Peyer's patch (tissue), 4 donors: ENCODE measurements at regions not wholly inside any gene's neighbourhood (a gene's known extent, or its start where the extent isn't known, plus 50 kb on each side); places are given as distances from the start of the nearest gene placed in this dataset.

ENCODE experiments used
- DNase-seq, 3 donors: peaks; one replicate each; pipeline ENCODE4 v3.0.0-alpha.2; 2017 to 2019
- H3K27ac ChIP-seq, 4 donors: fragments of 200-600 bp; sonication (generic); one replicate each; pipeline ENCODE4 v1.5.1; 2016 to 2019
- H3K27me3 ChIP-seq, 2 donors: fragments of 200-600 bp; sonication (generic); one replicate each; pipeline ENCODE4 v1.5.1; 2019
- H3K36me3 ChIP-seq, 3 donors: fragments of 200-600 bp; sonication (generic); one replicate each; pipeline ENCODE4 v1.5.1; 2016 to 2019
- H3K4me1 ChIP-seq, 4 donors: fragments of 200-600 bp; sonication (generic); one replicate each; pipeline ENCODE4 v1.5.1; 2016 to 2019
- H3K4me3 ChIP-seq, 4 donors: fragments of 200-600 bp; sonication (generic); 1 replicate in 3 of 4; 2 replicates in 1 of 4; pipeline ENCODE4 v1.5.1; 2016 to 2019; ENCODE audit warnings: mild to moderate bottlenecking in 1 of 4
- H3K9me3 ChIP-seq, 4 donors: fragments of 200-600 bp; sonication (generic); one replicate each; pipeline ENCODE4 v1.5.1; 2016 to 2019; ENCODE audit warnings: mild to moderate bottlenecking in 1 of 4
- CTCF ChIP-seq, 6 experiments: fragments of 450-650 bp in 4 of 6; fragments of 200-600 bp in 2 of 6; sonication (generic) in 1 of 6; IDR thresholded peaks; one replicate each; pipeline ENCODE4 v1.5.1; 2017 to 2019; ENCODE audit warnings: antibody characterized with exemption in 6 of 6, mild to moderate bottlenecking in 3 of 6, moderate library complexity in 1 of 6
- POLR2A ChIP-seq, 2 donors: fragments of 450-650 bp; IDR thresholded peaks; one replicate each; pipeline ENCODE4 v1.5.1; 2017; ENCODE audit warnings: antibody characterized with exemption in 2 of 2, mild to moderate bottlenecking in 2 of 2, moderate library complexity in 2 of 2

- DNase-seq: no peak
- Histone ChIP-seq H3K4me1 (no peaks in the 10 kb centered on the region), H3K27ac (no peak overlapping the region), H3K9me3 (no peaks in the 10 kb centered on the region), H3K4me3 (no peak overlapping the region), H3K36me3 (no peaks in the 10 kb centered on the region), H3K27me3 (no peaks in the 10 kb centered on the region)
- no peak for TF ChIP-seq POLR2A (IDR thresholded peaks at IDR 0.05)
- no peak for TF ChIP-seq CTCF (IDR thresholded peaks at IDR 0.05)
These were observed 366.2 kb downstream of the DUSP6 start for GRCh38 chr12:88986056-88986455.

DNA sequence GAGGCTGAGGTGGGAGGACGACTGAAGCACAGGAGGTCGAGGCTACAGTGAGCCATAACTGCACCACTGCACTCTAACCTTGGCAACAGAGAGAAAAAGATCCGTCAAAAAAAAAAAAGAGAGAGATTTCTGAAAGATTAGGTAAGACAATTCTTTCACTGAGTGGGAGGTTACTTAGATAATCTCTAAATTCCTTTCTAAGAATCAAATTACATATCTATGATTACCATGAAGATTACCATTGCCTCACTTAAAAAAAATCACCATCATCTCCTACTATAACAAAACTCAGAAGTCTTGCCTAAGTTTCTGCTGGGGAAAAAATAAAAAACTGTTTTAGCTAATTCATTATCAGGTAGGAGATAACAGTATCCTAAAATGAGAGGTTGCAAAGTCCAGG is 366.7 kb downstream of the DUSP6 start:
- Histone ChIP-seq H3K27ac (no peak overlapping the region), H3K9me3 (no peaks in the 10 kb centered on the region), H3K36me3 (no peaks in the 10 kb centered on the region), H3K4me1 (no peaks in the 10 kb centered on the region), H3K4me3 (no peak overlapping the region), H3K27me3 (no peaks in the 10 kb centered on the region)
- no peak for DNase-seq
- TF ChIP-seq POLR2A (IDR thresholded peaks at IDR 0.05): no peak
- TF ChIP-seq CTCF (IDR thresholded peaks at IDR 0.05): no peak

- H3K4me3 ChIP-seq: no peak overlapping the region
- no peaks in the 10 kb centered on the region for H3K27me3 ChIP-seq
- H3K27ac ChIP-seq: no peak overlapping the region
- no peaks in the 10 kb centered on the region for H3K36me3 ChIP-seq
- TF ChIP-seq POLR2A (IDR thresholded peaks at IDR 0.05): no peak
- no peak for TF ChIP-seq CTCF (IDR thresholded peaks at IDR 0.05)
- DNase-seq: no peak
- H3K4me1 ChIP-seq: no peaks in the 10 kb centered on the region
- H3K9me3 ChIP-seq: no peaks in the 10 kb centered on the region
These were observed 367.3 kb downstream of the DUSP6 start for GRCh38 chr12:88985011-88985410.

GRCh38 chr12:88982694-88983093 is 369.6 kb downstream of the DUSP6 start:
- Histone ChIP-seq H3K27ac (no peak overlapping the region), H3K36me3 (no peaks in the 10 kb centered on the region), H3K27me3 (no peaks in the 10 kb centered on the region), H3K4me3 (no peak overlapping the region), H3K4me1 (no peaks in the 10 kb centered on the region), H3K9me3 (no peaks in the 10 kb centered on the region)
- TF ChIP-seq CTCF (IDR thresholded peaks at IDR 0.05) (no peak), POLR2A (IDR thresholded peaks at IDR 0.05) (no peak)
- DNase-seq: no peak

GRCh38 chr12:88977115-88977514 is 375.2 kb downstream of the DUSP6 start:
- Histone ChIP-seq H3K36me3 (no peaks in the 10 kb centered on the region), H3K27me3 (no peaks in the 10 kb centered on the region), H3K4me3 (no peak overlapping the region), H3K27ac (no peak overlapping the region), H3K4me1 (no peaks in the 10 kb centered on the region), H3K9me3 (no peaks in the 10 kb centered on the region)
- no peak for DNase-seq
- TF ChIP-seq CTCF (IDR thresholded peaks at IDR 0.05): no peak
- TF ChIP-seq POLR2A (IDR thresholded peaks at IDR 0.05): no peak

GRCh38 chr12:88973998-88974397 is 378.3 kb downstream of the DUSP6 start:
- H3K4me1 ChIP-seq: no peaks in the 10 kb centered on the region
- H3K4me3 ChIP-seq: no peak overlapping the region
- no peak overlapping the region for H3K27ac ChIP-seq
- H3K9me3 ChIP-seq: no peaks in the 10 kb centered on the region
- DNase-seq: no peak
- no peaks in the 10 kb centered on the region for H3K36me3 ChIP-seq
- no peak for TF ChIP-seq CTCF (IDR thresholded peaks at IDR 0.05)
- TF ChIP-seq POLR2A (IDR thresholded peaks at IDR 0.05): no peak
- no peaks in the 10 kb centered on the region for H3K27me3 ChIP-seq
